IMR-90 (cell line): ENCODE measurements at regions not wholly inside any gene's neighbourhood (a gene's known extent, or its start where the extent isn't known, plus 50 kb on each side); places are given as distances from the start of the nearest gene placed in this dataset.

Source experiments
- ATAC-seq: fragments of 200-7000 bp; cut with Tn5 transposase; 2 replicates; pipeline ENCODE4 v1.9.1; 2020; ENCODE audit warnings: low read depth, mild to moderate bottlenecking, moderate library complexity
- BruUV-seq: library from RNA; stranded (reverse); fragments of 400-500 nt; replicated peaks from 2 replicates; lab custom pipeline; 2021; lab: Mats Ljungman, UMichigan
- CTCF ChIA-PET: fragments of 300-600 bp; formaldehyde crosslinking; extraction: SDS; loops from one replicate; lab custom pipeline; 2021; ENCODE audit warnings: antibody characterized with exemption; lab: Yijun Ruan, JAX
- POLR2A ChIA-PET: fragments of 300-600 bp; sonication (Branson Sonifier 250); formaldehyde crosslinking; loops from one replicate; lab custom pipeline; 2022; ENCODE audit warnings: antibody characterized with exemption; ENCODE audit not compliant: unreplicated experiment; lab: Charles Lee
- DNase-seq: peaks from one replicate; pipeline ENCODE4 v3.0.0; 2013
- H2AFZ ChIP-seq: replicated peaks from 2 replicates; pipeline ENCODE3; 2013; ENCODE audit warnings: low read length, mild to moderate bottlenecking; ENCODE audit not compliant: poor library complexity
- H2AK5ac ChIP-seq: 2 replicates; pipeline ENCODE4 v1.6.1; 2013; ENCODE audit warnings: low read depth, low read length, inconsistent platforms
- H2AK9ac ChIP-seq: replicated peaks from 2 replicates; pipeline ENCODE3; 2013; ENCODE audit warnings: mild to moderate bottlenecking, low read depth, low read length, moderate library complexity; ENCODE audit not compliant: poor library complexity
- H2BK120ac ChIP-seq: 2 replicates; pipeline ENCODE4 v1.6.1; 2013; ENCODE audit warnings: low read depth, low read length, inconsistent platforms
- H2BK15ac ChIP-seq: 3 replicates; pipeline ENCODE4 v1.6.1; 2013; ENCODE audit warnings: low read depth, low read length, inconsistent platforms
- H2BK20ac ChIP-seq: 2 replicates; pipeline ENCODE4 v1.6.1; 2013; ENCODE audit warnings: low read depth, mild to moderate bottlenecking, inconsistent platforms, low read length, moderate library complexity
- H2BK5ac ChIP-seq: 2 replicates; pipeline ENCODE4 v1.6.1; 2013; ENCODE audit warnings: mild to moderate bottlenecking, low read depth, low read length, inconsistent platforms; ENCODE audit not compliant: poor library complexity, severe bottlenecking
- H3K14ac ChIP-seq: replicated peaks from 2 replicates; pipeline ENCODE4 v1.6.1; 2013; ENCODE audit warnings: low read depth, low read length, inconsistent platforms
- H3K18ac ChIP-seq: 2 replicates; pipeline ENCODE4 v1.6.1; 2013; ENCODE audit warnings: low read depth, low read length, control low read depth
- H3K23ac ChIP-seq: 2 replicates; pipeline ENCODE4 v1.6.1; 2013; ENCODE audit warnings: low read depth, low read length, inconsistent platforms
- H3K27ac ChIP-seq: 2 replicates; pipeline ENCODE4 v1.5.1; 2013; ENCODE audit warnings: mild to moderate bottlenecking, control low read depth, low read length; ENCODE audit not compliant: insufficient read depth
- H3K27me3 ChIP-seq: 2 replicates; pipeline ENCODE4 v1.6.1; 2013; ENCODE audit warnings: low read length; ENCODE audit not compliant: control insufficient read depth, insufficient read depth
- H3K36me3 ChIP-seq: 2 replicates; pipeline ENCODE4 v1.6.1; 2013; ENCODE audit warnings: low read length, mixed read lengths; ENCODE audit not compliant: control insufficient read depth, insufficient read depth
- H3K4ac ChIP-seq: 2 replicates; pipeline ENCODE4 v1.6.1; 2013; ENCODE audit warnings: low read depth, low read length, inconsistent platforms
- H3K4me1 ChIP-seq: 2 replicates; pipeline ENCODE4 v1.6.1; 2013; ENCODE audit warnings: low read length, mixed read lengths; ENCODE audit not compliant: control insufficient read depth, insufficient read depth
- H3K4me2 ChIP-seq: 2 replicates; pipeline ENCODE4 v1.6.1; 2013; ENCODE audit warnings: low read depth, mild to moderate bottlenecking, control low read depth, low read length, moderate library complexity
- H3K4me3 ChIP-seq: 2 replicates; pipeline ENCODE4 v1.5.1; 2013; ENCODE audit warnings: low read depth, mild to moderate bottlenecking, control low read depth, low read length, moderate library complexity; ENCODE audit not compliant: insufficient read depth
- H3K56ac ChIP-seq: 2 replicates; pipeline ENCODE4 v1.6.1; 2013; ENCODE audit warnings: low read length, inconsistent platforms; ENCODE audit not compliant: insufficient read depth; ENCODE audit errors: extremely low read depth
- H3K79me1 ChIP-seq, 2 experiments: 2 replicates each; pipeline ENCODE4 v1.6.1; 2013; ENCODE audit warnings: low read length in 2 of 2, inconsistent platforms in 1 of 2, low read depth in 1 of 2
- H3K9ac ChIP-seq: 2 replicates; pipeline ENCODE4 v1.6.1; 2013; ENCODE audit warnings: low read depth, low read length, control low read depth
- H3K9me1 ChIP-seq: 2 replicates; pipeline ENCODE4 v1.6.1; 2013; ENCODE audit warnings: low read length, inconsistent platforms; ENCODE audit not compliant: insufficient read depth
- H3K9me3 ChIP-seq: 2 replicates; pipeline ENCODE4 v1.6.1; 2013; ENCODE audit warnings: low read length; ENCODE audit not compliant: control insufficient read depth, insufficient read depth
- H4K20me1 ChIP-seq: 2 replicates; pipeline ENCODE4 v1.6.1; 2013; ENCODE audit warnings: low read length, inconsistent platforms; ENCODE audit not compliant: insufficient read depth
- H4K5ac ChIP-seq: 2 replicates; pipeline ENCODE4 v1.6.1; 2013; ENCODE audit warnings: mild to moderate bottlenecking, low read depth, low read length, control low read depth
- H4K8ac ChIP-seq, 2 experiments: 2 replicates each; pipeline ENCODE4 v1.6.1; 2013; ENCODE audit warnings: low read depth in 2 of 2, low read length in 2 of 2, control low read depth in 1 of 2, inconsistent platforms in 1 of 2
- H4K91ac ChIP-seq: 2 replicates; pipeline ENCODE4 v1.6.1; 2013; ENCODE audit warnings: low read depth, low read length, inconsistent platforms; ENCODE audit not compliant: insufficient read depth
- CEBPB ChIP-seq: IDR thresholded peaks from 2 replicates; pipeline ENCODE4 v1.6.1; 2012; ENCODE audit warnings: low read depth, low read length, improper control_type of control experiment
- CHD1 ChIP-seq: IDR thresholded peaks from 2 replicates; pipeline ENCODE4 v1.6.1; 2012; ENCODE audit warnings: low read depth, low read length, improper control_type of control experiment
- FOS ChIP-seq: fragments of 150-350 bp; IDR thresholded peaks from 2 replicates; pipeline ENCODE4 v1.6.1; 2016; ENCODE audit warnings: low read depth, low read length
- MAFK ChIP-seq: IDR thresholded peaks from 2 replicates; pipeline ENCODE4 v1.6.1; 2012; ENCODE audit warnings: low read depth, low read length, improper control_type of control experiment
- MAZ ChIP-seq: IDR thresholded peaks from 2 replicates; pipeline ENCODE4 v1.6.1; 2012; ENCODE audit warnings: low read depth, mild to moderate bottlenecking, low read length, improper control_type of control experiment, moderate library complexity, borderline replicate concordance
- NFE2L2 ChIP-seq: fragments of 150-350 bp; IDR thresholded peaks from 2 replicates; pipeline ENCODE4 v1.6.1; 2016; ENCODE audit warnings: low read depth, mild to moderate bottlenecking, low read length
- RAD21 ChIP-seq: IDR thresholded peaks from 2 replicates; pipeline ENCODE4 v1.6.1; 2012; ENCODE audit warnings: low read length, improper control_type of control experiment
- RCOR1 ChIP-seq: IDR thresholded peaks from 2 replicates; pipeline ENCODE4 v1.6.1; 2012; ENCODE audit warnings: mild to moderate bottlenecking, low read length, improper control_type of control experiment; ENCODE audit not compliant: insufficient replicate concordance
- RFX5 ChIP-seq: IDR thresholded peaks from 2 replicates; pipeline ENCODE4 v1.8.0; 2012; ENCODE audit warnings: low read depth, mild to moderate bottlenecking, low read length, moderate library complexity
- WGBS, 2 experiments: methylation state at CpG; one replicate each; pipeline versions ENCODE4 v1.1.5 to v1.1.7; 2013; ENCODE audit warnings: missing lambda C conversion rate in 2 of 2; ENCODE audit not compliant: insufficient read length in 1 of 2; ENCODE audit errors: extremely low coverage in 2 of 2; 5-methylcytosine and 5-hydroxymethylcytosine counted together
- dilution Hi-C: fragments of 300-500 bp; cut with HindIII; formaldehyde crosslinking; loops from one replicate; pipeline ENCODE4 v1.14.3; 2018; ENCODE audit warnings: low sequenced_read_pairs; ENCODE audit not compliant: unreplicated experiment
- in situ Hi-C: fragments of 300-500 bp; cut with MboI; formaldehyde crosslinking; loops from 3 replicates; pipeline ENCODE4 v1.14.3; 2019; ENCODE audit warnings: low sequenced_read_pairs, inconsistent platforms, mixed read lengths
- intact Hi-C: fragments of 100-400 bp; cut with micrococcal nuclease; formaldehyde crosslinking; loops from 2 replicates; pipeline ENCODE4 v1.10.0; 2022

GRCh38 chr4:53914313-53915016 is 149.9 kb downstream of the CHIC2 start:
- peak overlapping the region; percentile 58 for H3K18ac ChIP-seq
- H2AFZ ChIP-seq = no peak overlapping the region
- H2BK5ac ChIP-seq = peak overlapping the region; percentile 86
- POLR2A ChIA-PET = interaction anchor here (0.6 to 0.9 kb wide), 2 partner anchors 13 to 211 kb away, joined by 4 to 9 read pairs; no protein-coding TSS in a partner anchor
- no peak overlapping the region for H3K4me3 ChIP-seq
- peaks cover 0 to 3% of the 10 kb centered on the region in 2 experiments; a peak in 1 of 4 replicates for H3K79me1 ChIP-seq
- peak overlapping the region; percentile 75; the same call in 1 of the 2 replicates for H2BK20ac ChIP-seq
- H3K9me1 ChIP-seq = peaks cover 16% of the 10 kb centered on the region
- ATAC-seq = peak; percentile 83
- H3K9ac ChIP-seq = no peak overlapping the region
- no peak overlapping the region for H2AK9ac ChIP-seq
- peak overlapping the region; percentile 89; the same call in 2 of the 3 replicates for H2BK15ac ChIP-seq
- peak overlapping the region; percentile 34 for H3K27ac ChIP-seq
- H3K27me3 ChIP-seq = no peaks in the 10 kb centered on the region
- BruUV-seq = no TSS peak
- H3K9me3 ChIP-seq = no peaks in the 10 kb centered on the region
- H3K4me2 ChIP-seq = peak overlapping the region; percentile 47; the same call in 1 of the 2 replicates
- in situ Hi-C loops (loop anchor here (25.0 kb wide), 1 partner anchor 727 kb away; no protein-coding TSS in a partner anchor), dilution Hi-C loops (no loop called here), intact Hi-C loops (no loop called here)
- TF ChIP-seq NFE2L2 (peak; percentile 88), CHD1 (no peak), CEBPB (peak; percentile 84), FOS (peak; percentile 71), RCOR1 (peak; percentile 16), RAD21 (no peak), MAZ (0 out of 2 replicates have a peak, but pooled peaks have one; percentile 37), MAFK (peak; percentile 71), RFX5 (no peak)
- peak overlapping the region; percentile 65 for H3K4ac ChIP-seq
- peak overlapping the region; percentile 69 for H4K91ac ChIP-seq
- DNase-seq = peak; percentile 96
- no peaks in the 10 kb centered on the region for H3K36me3 ChIP-seq
- H3K23ac ChIP-seq = peak overlapping the region; percentile 63; the same call in 1 of the 2 replicates
- CTCF ChIA-PET = interaction anchor here (0.6 to 3.3 kb wide), 3 partner anchors 208 to 963 kb away, joined by 3 to 12 read pairs (median 9); no protein-coding TSS in a partner anchor
- H4K20me1 ChIP-seq = no peaks in the 10 kb centered on the region
- 11% methylated on average over 1 of the region's 4 CpGs; no CpG with 5 or more reads in 1 of the 2 experiments for WGBS, 2 experiments
- peak overlapping the region; percentile 84 for H2AK5ac ChIP-seq
- peak overlapping the region; percentile 0 to 68; a peak in 1 of 4 replicates for H4K8ac ChIP-seq
- H2BK120ac ChIP-seq = peak overlapping the region; percentile 82
- H3K14ac ChIP-seq = peak overlapping the region; percentile 17
- peak overlapping the region; percentile 48; the same call in 1 of the 2 replicates for H4K5ac ChIP-seq
- H3K56ac ChIP-seq = no peak overlapping the region
- H3K4me1 ChIP-seq = peaks cover 14% of the 10 kb centered on the region
